Pancreas (tissue), 10 donors: ENCODE measurements at regions not wholly inside any gene's neighbourhood (a gene's known extent, or its start where the extent isn't known, plus 50 kb on each side); places are given as distances from the start of the nearest gene placed in this dataset.
A peak's percentile ranks its signal among the peaks of the same experiment; 100 is the strongest.

Experiments used
- ATAC-seq, 4 donors: fragments of 200-7000 bp; cut with Tn5 transposase; one replicate each; pipeline versions ENCODE4 v1.8.0 to v1.9.1; 2020; ENCODE audit warnings: mild to moderate bottlenecking in 4 of 4, moderate library complexity in 4 of 4
- DNase-seq, 6 donors: peaks; one replicate each; pipeline ENCODE4 v3.0.0-alpha.2; 2020
- FAIRE-seq: peaks from 2 replicates; lab custom pipeline; 2012; peaks lifted over from hg19 to GRCh38; lab: Jason Lieb, UNC
- H3K27ac ChIP-seq, 4 donors: fragments of 200-600 bp; sonication (generic); 1 replicate in 3 of 4; 2 replicates in 1 of 4; pipeline versions ENCODE4 v1.5.0 to v1.8.0; 2020
- H3K27me3 ChIP-seq, 4 donors: fragments of 200-600 bp; one replicate each; pipeline ENCODE4 v1.8.0; 2021
- H3K36me3 ChIP-seq, 3 donors: fragments of 200-600 bp; sonication (generic) in 1 of 3; one replicate each; pipeline versions ENCODE4 v1.5.0 to v1.8.0; 2020 to 2021
- H3K4me1 ChIP-seq, 3 donors: fragments of 200-600 bp; one replicate each; pipeline ENCODE4 v1.8.0; 2021
- H3K4me3 ChIP-seq, 4 donors: fragments of 200-600 bp; sonication (generic) in 2 of 4; one replicate each; pipeline versions ENCODE4 v1.5.0 to v1.8.0; 2020 to 2021
- H3K9me3 ChIP-seq, 4 donors: fragments of 200-600 bp; one replicate each; pipeline ENCODE4 v1.8.0; 2021
- CTCF ChIP-seq, 4 donors: fragments of 200-600 bp; sonication (generic) in 3 of 4; IDR thresholded peaks; one replicate each; pipeline versions ENCODE4 v1.5.0 to v1.8.0; 2021; ENCODE audit warnings: antibody characterized with exemption in 4 of 4
- WGBS, 2 donors: extraction: QIAGEN DNeasy Blood & Tissue Kit; methylation state at CpG; one replicate each; pipeline ENCODE4 v1.1.7; 2013; 5-methylcytosine and 5-hydroxymethylcytosine counted together
- intact Hi-C, 3 donors: fragments of 100-400 bp; cut with DNase I; formaldehyde crosslinking; loops; one replicate each; pipeline versions ENCODE4 v1.11.1 to v1.14.2; 2022
- donor health status: healthy with polysubstance abuse.
- donor health status: DM: no; HTN: no; CAD: no; lungs with moderate emphysema.
- donor health status: DM: no; HTN: no; CAD: no.
- donor health status: control.
- donor health status: control.
- donor health status: Bipolar disorder and iron deficiency.
- donor health status: DM: yes; HTN: yes; CAD: no.
- donor health status: DM: no; HTN: no; CAD: no.
- donor health status: DM: no; HTN: no; CAD: no.
- donor health status: DM: yes; HTN: yes; CAD: no.

- intact Hi-C loops: no loop called here
- Histone ChIP-seq H3K36me3 (no peaks in the 10 kb centered on the region), H3K27me3 (no peaks in the 10 kb centered on the region), H3K4me1 (peaks cover 17 to 31% (median 30%) of the 10 kb centered on the region in 3 donors), H3K9me3 (no peaks in the 10 kb centered on the region), H3K4me3 (no peak overlapping the region), H3K27ac (no peak overlapping the region)
- 98% methylated on average over 3 of the region's 3 CpGs for WGBS, 2 donors
- no peak for TF ChIP-seq CTCF (IDR thresholded peaks at IDR 0.05)
- no peak for ATAC-seq
- FAIRE-seq: no peak
- DNase-seq: no peak
Measured at GRCh38 chr12:67750513-67751183, 102.1 kb downstream of the DYRK2 start.

GRCh38 chr12:67751381-67751928 is 102.9 kb downstream of the DYRK2 start:
- Histone ChIP-seq H3K4me1 (peaks cover 17 to 31% (median 30%) of the 10 kb centered on the region in 3 donors), H3K27ac (no peak overlapping the region), H3K27me3 (no peaks in the 10 kb centered on the region), H3K36me3 (no peaks in the 10 kb centered on the region), H3K9me3 (no peaks in the 10 kb centered on the region), H3K4me3 (no peak overlapping the region)
- ATAC-seq (no peak), DNase-seq (no peak), FAIRE-seq (no peak)
- intact Hi-C loops: no loop called here
- no peak for TF ChIP-seq CTCF (IDR thresholded peaks at IDR 0.05)
- WGBS, 2 donors: 90 to 92% methylated on average over 6 of the region's 6 CpGs

GRCh38 chr12:67752226-67752732 is 103.7 kb downstream of the DYRK2 start:
- no peaks in the 10 kb centered on the region for H3K27me3 ChIP-seq
- 89 to 92% methylated on average over 4 of the region's 4 CpGs for WGBS, 2 donors
- intact Hi-C loops: no loop called here
- H3K4me1 ChIP-seq: peaks cover 10 to 27% (median 22%) of the 10 kb centered on the region in 3 donors
- H3K4me3 ChIP-seq: no peak overlapping the region
- ATAC-seq: no peak
- no peak for DNase-seq
- no peak for TF ChIP-seq CTCF (IDR thresholded peaks at IDR 0.05)
- H3K9me3 ChIP-seq: no peaks in the 10 kb centered on the region
- H3K27ac ChIP-seq: no peak overlapping the region
- no peaks in the 10 kb centered on the region for H3K36me3 ChIP-seq
- FAIRE-seq: no peak

- TF ChIP-seq CTCF (IDR thresholded peaks at IDR 0.05): no peak
- Histone ChIP-seq H3K36me3 (no peaks in the 10 kb centered on the region), H3K9me3 (no peaks in the 10 kb centered on the region), H3K27ac (no peak overlapping the region), H3K4me3 (no peak overlapping the region), H3K27me3 (no peaks in the 10 kb centered on the region), H3K4me1 (peaks cover 3 to 12% (median 8%) of the 10 kb centered on the region in 3 donors)
- 38% methylated on average over 9 of the region's 9 CpGs for WGBS, 2 donors
- peak in 4 of 6 donors; percentile 28 to 52 (median 43) for DNase-seq
- ATAC-seq: peak; percentile 89 to 96 (median 91)
- intact Hi-C loops: no loop called here
- no peak for FAIRE-seq
Measured at GRCh38 chr12:67754933-67755697, 106.6 kb downstream of the DYRK2 start.
